Large intestine (tissue), 3 donors: ENCODE measurements at regions not wholly inside any gene's neighbourhood (a gene's known extent, or its start where the extent isn't known, plus 50 kb on each side); places are given as distances from the start of the nearest gene placed in this dataset.

Experiments
- DNase-seq, 2 donors: peaks; one replicate each; pipeline versions ENCODE4 v3.0.0 to v3.0.0-alpha.2; 2013
- H3K27ac ChIP-seq: one replicate; pipeline ENCODE4 v1.5.1; 2013; ENCODE audit warnings: low read length
- H3K27me3 ChIP-seq: 2 replicates; pipeline ENCODE4 v1.6.1; 2013; ENCODE audit warnings: low read length; ENCODE audit not compliant: control insufficient read depth, insufficient read depth
- H3K36me3 ChIP-seq: 2 replicates; pipeline ENCODE4 v1.6.1; 2013; ENCODE audit warnings: low read length; ENCODE audit not compliant: control insufficient read depth, insufficient read depth
- H3K4me1 ChIP-seq: one replicate; pipeline ENCODE4 v1.6.1; 2013; ENCODE audit warnings: low read length; ENCODE audit not compliant: control insufficient read depth, insufficient read depth
- H3K4me3 ChIP-seq: one replicate; pipeline ENCODE4 v1.5.1; 2013; ENCODE audit warnings: low read length
- H3K9me3 ChIP-seq: one replicate; pipeline ENCODE4 v1.6.1; 2013; ENCODE audit warnings: mild to moderate bottlenecking, low read depth, low read length, moderate library complexity; ENCODE audit not compliant: control insufficient read depth
- WGBS: methylation state at CpG from one replicate; pipeline ENCODE4 v1.1.5; 2013; ENCODE audit warnings: low lambda C conversion rate; ENCODE audit not compliant: insufficient coverage; 5-methylcytosine and 5-hydroxymethylcytosine counted together

GRCh38 chr13:30816736-30817135 is 81.4 kb downstream of the ALOX5AP start:
- WGBS, result no CpG with 5 or more reads among the region's 6 CpGs

GRCh38 chr13:30818323-30818960 is 83.1 kb downstream of the ALOX5AP start:
- DNase-seq, result no peak
- WGBS, result 100% methylated on average over 2 of the region's 10 CpGs
- H3K4me3 ChIP-seq, result no peak overlapping the region
- no peaks in the 10 kb centered on the region for H3K36me3 ChIP-seq
- no peak overlapping the region for H3K27ac ChIP-seq
- peaks cover 2% of the 10 kb centered on the region for H3K4me1 ChIP-seq
- no peaks in the 10 kb centered on the region for H3K27me3 ChIP-seq
- H3K9me3 ChIP-seq, result no peaks in the 10 kb centered on the region

More at GRCh38 chr13:30816736-30817135, 81.4 kb downstream of the ALOX5AP start:
- DNase-seq, result no peak
- no peaks in the 10 kb centered on the region for H3K27me3 ChIP-seq
- no peaks in the 10 kb centered on the region for H3K36me3 ChIP-seq
- no peak overlapping the region for H3K27ac ChIP-seq
- H3K4me1 ChIP-seq, result no peaks in the 10 kb centered on the region
- H3K9me3 ChIP-seq, result no peaks in the 10 kb centered on the region
- H3K4me3 ChIP-seq, result no peak overlapping the region

- Histone ChIP-seq H3K27me3 (no peaks in the 10 kb centered on the region), H3K36me3 (no peaks in the 10 kb centered on the region), H3K9me3 (no peaks in the 10 kb centered on the region), H3K27ac (no peak overlapping the region), H3K4me3 (no peak overlapping the region), H3K4me1 (peaks cover 2% of the 10 kb centered on the region)
- 41% methylated on average over 4 of the region's 7 CpGs for WGBS
- DNase-seq, result peak; percentile 40 to 74
These were observed 84.0 kb downstream of the ALOX5AP start for GRCh38 chr13:30819136-30819888.

GRCh38 chr13:30821421-30821820 is 84.7 kb upstream of the MEDAG start:
- no peaks in the 10 kb centered on the region for H3K36me3 ChIP-seq
- no CpG with 5 or more reads among the region's 2 CpGs for WGBS
- no peaks in the 10 kb centered on the region for H3K27me3 ChIP-seq
- H3K4me3 ChIP-seq, result no peak overlapping the region
- H3K4me1 ChIP-seq, result peaks cover 2% of the 10 kb centered on the region
- H3K9me3 ChIP-seq, result no peaks in the 10 kb centered on the region
- no peak overlapping the region for H3K27ac ChIP-seq
- no peak for DNase-seq

GRCh38 chr13:30824651-30825050 is 81.4 kb upstream of the MEDAG start:
- DNase-seq, result no peak
- WGBS, result no CpG with 5 or more reads among the region's 10 CpGs
- H3K4me3 ChIP-seq, result no peak overlapping the region
- H3K36me3 ChIP-seq, result no peaks in the 10 kb centered on the region
- peaks cover 2% of the 10 kb centered on the region for H3K4me1 ChIP-seq
- no peaks in the 10 kb centered on the region for H3K27me3 ChIP-seq
- peaks cover 3% of the 10 kb centered on the region for H3K9me3 ChIP-seq
- H3K27ac ChIP-seq, result no peak overlapping the region

GRCh38 chr13:30826911-30827577 is 79.0 kb upstream of the MEDAG start:
- Histone ChIP-seq H3K36me3 (no peaks in the 10 kb centered on the region), H3K27ac (no peak overlapping the region), H3K9me3 (peaks cover 7% of the 10 kb centered on the region), H3K27me3 (no peaks in the 10 kb centered on the region), H3K4me3 (no peak overlapping the region), H3K4me1 (peaks cover 4% of the 10 kb centered on the region)
- 100% methylated on average over 2 of the region's 15 CpGs for WGBS
- DNase-seq, result no peak

- Histone ChIP-seq H3K4me3 (no peak overlapping the region), H3K36me3 (no peaks in the 10 kb centered on the region), H3K9me3 (peaks cover 7% of the 10 kb centered on the region), H3K27me3 (no peaks in the 10 kb centered on the region), H3K4me1 (peaks cover 9% of the 10 kb centered on the region), H3K27ac (no peak overlapping the region)
- no peak for DNase-seq
- WGBS, result no CpG with 5 or more reads among the region's 3 CpGs
These were observed 78.5 kb upstream of the MEDAG start for GRCh38 chr13:30827578-30827925.

- no peak overlapping the region for H3K4me3 ChIP-seq
- no peaks in the 10 kb centered on the region for H3K36me3 ChIP-seq
- no CpG with 5 or more reads among the region's 2 CpGs for WGBS
- H3K9me3 ChIP-seq, result peaks cover 7% of the 10 kb centered on the region
- no peak for DNase-seq
- no peak overlapping the region for H3K27ac ChIP-seq
- H3K27me3 ChIP-seq, result no peaks in the 10 kb centered on the region
- peaks cover 21% of the 10 kb centered on the region for H3K4me1 ChIP-seq
These were observed 76.8 kb upstream of the MEDAG start for GRCh38 chr13:30829145-30829832.

GRCh38 chr13:30829833-30830637 is 76.0 kb upstream of the MEDAG start:
- no peaks in the 10 kb centered on the region for H3K27me3 ChIP-seq
- H3K4me3 ChIP-seq, result no peak overlapping the region
- H3K36me3 ChIP-seq, result no peaks in the 10 kb centered on the region
- no peak overlapping the region for H3K27ac ChIP-seq
- H3K9me3 ChIP-seq, result peaks cover 7% of the 10 kb centered on the region
- WGBS, result no CpG with 5 or more reads among the region's 10 CpGs
- H3K4me1 ChIP-seq, result peaks cover 26% of the 10 kb centered on the region
- no peak for DNase-seq

- Histone ChIP-seq H3K4me3 (no peak overlapping the region), H3K27ac (no peak overlapping the region), H3K4me1 (peaks cover 29% of the 10 kb centered on the region), H3K27me3 (no peaks in the 10 kb centered on the region), H3K36me3 (no peaks in the 10 kb centered on the region), H3K9me3 (peaks cover 7% of the 10 kb centered on the region)
- peak in 1 of 2 donors; percentile 55 for DNase-seq
- no CpG with 5 or more reads among the region's 1 CpG for WGBS
These were observed 75.5 kb upstream of the MEDAG start for GRCh38 chr13:30830638-30830965.
